ENCODE measurements at regions not wholly inside any gene's neighbourhood (a gene's known extent, or its start where the extent isn't known, plus 50 kb on each side); places are given as distances from the start of the nearest gene placed in this dataset.

DNA sequence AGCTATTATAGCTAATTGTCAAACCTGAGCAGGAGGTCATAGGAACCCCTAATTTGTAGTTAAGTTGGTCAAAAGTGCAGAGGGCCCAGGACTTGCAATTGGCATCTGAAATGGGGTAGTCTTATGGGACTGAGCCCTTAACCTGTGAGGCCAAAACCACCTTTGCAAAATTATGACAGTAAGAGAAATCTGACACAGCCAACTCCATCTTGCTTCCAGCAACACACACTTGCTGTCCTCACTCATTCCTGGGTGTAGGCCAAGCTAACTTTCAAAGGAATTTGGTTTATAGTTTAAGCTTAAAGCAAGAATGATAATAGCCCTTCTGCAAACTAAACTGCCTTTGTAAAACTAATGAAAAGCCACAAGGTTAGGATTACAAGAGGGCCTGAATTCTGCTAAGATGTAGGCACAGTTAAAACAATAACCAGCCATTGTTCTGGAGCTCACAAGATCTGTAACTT is 57.6 kb upstream of the FRMD4B start:
- no peak for TF ChIP-seq EP300 (IDR thresholded peaks at IDR 0.05)
- TF ChIP-seq, protein P1, sequence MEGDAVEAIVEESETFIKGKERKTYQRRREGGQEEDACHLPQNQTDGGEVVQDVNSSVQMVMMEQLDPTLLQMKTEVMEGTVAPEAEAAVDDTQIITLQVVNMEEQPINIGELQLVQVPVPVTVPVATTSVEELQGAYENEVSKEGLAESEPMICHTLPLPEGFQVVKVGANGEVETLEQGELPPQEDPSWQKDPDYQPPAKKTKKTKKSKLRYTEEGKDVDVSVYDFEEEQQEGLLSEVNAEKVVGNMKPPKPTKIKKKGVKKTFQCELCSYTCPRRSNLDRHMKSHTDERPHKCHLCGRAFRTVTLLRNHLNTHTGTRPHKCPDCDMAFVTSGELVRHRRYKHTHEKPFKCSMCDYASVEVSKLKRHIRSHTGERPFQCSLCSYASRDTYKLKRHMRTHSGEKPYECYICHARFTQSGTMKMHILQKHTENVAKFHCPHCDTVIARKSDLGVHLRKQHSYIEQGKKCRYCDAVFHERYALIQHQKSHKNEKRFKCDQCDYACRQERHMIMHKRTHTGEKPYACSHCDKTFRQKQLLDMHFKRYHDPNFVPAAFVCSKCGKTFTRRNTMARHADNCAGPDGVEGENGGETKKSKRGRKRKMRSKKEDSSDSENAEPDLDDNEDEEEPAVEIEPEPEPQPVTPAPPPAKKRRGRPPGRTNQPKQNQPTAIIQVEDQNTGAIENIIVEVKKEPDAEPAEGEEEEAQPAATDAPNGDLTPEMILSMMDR (IDR thresholded peaks at IDR 0.05) = no peak
- no peak for TF ChIP-seq POLR2A (IDR thresholded peaks at IDR 0.05)
- no peak for TF ChIP-seq POLR2AphosphoS5 (IDR thresholded peaks at IDR 0.05)

All from stomach (tissue), 4 donors.